K562 (cell line): ENCODE measurements at regions not wholly inside any gene's neighbourhood (a gene's known extent, or its start where the extent isn't known, plus 50 kb on each side); places are given as distances from the start of the nearest gene placed in this dataset.

Experiments
- ASH1L ChIP-seq: fragments of 450-650 bp; IDR thresholded peaks from 2 replicates; pipeline ENCODE4 v1.6.1; 2018; ENCODE audit warnings: borderline replicate concordance, mild to moderate bottlenecking, low read depth; ENCODE audit not compliant: partially characterized antibody
- CBFA2T3 ChIP-seq: fragments of 450-650 bp; IDR thresholded peaks from 2 replicates; pipeline ENCODE4 v1.6.1; 2017
- CBX3 ChIP-seq, 2 experiments: IDR thresholded peaks; 1 replicate in 1 of 2; 2 replicates in 1 of 2; pipeline ENCODE4 v1.6.1; 2012; ENCODE audit warnings: inconsistent platforms in 2 of 2, low read length in 2 of 2, borderline replicate concordance in 1 of 2, control low read depth in 1 of 2
- CTCFL ChIP-seq: IDR thresholded peaks from 2 replicates; pipeline ENCODE4 v1.6.1; 2011; ENCODE audit warnings: borderline replicate concordance, low read depth, mild to moderate bottlenecking, moderate library complexity, low read length; ENCODE audit not compliant: insufficient read depth, poor library complexity, severe bottlenecking
- KLF13 ChIP-seq: fragments of 450-650 bp; IDR thresholded peaks from 2 replicates; pipeline ENCODE4 v1.6.1; 2016; ENCODE audit warnings: missing genetic modification characterization, low read depth, mild to moderate bottlenecking, missing compliant biosample characterization, moderate library complexity, borderline replicate concordance
- MITF ChIP-seq: IDR thresholded peaks from 2 replicates; pipeline ENCODE4 v1.6.1; 2014; ENCODE audit warnings: antibody characterized with exemption
- NCOR1 ChIP-seq: fragments of 450-650 bp; IDR thresholded peaks from 2 replicates; pipeline ENCODE4 v1.6.1; 2016; ENCODE audit warnings: mild to moderate bottlenecking, moderate library complexity
- SFPQ ChIP-seq: fragments of 200-400 bp; formaldehyde crosslinking; IDR thresholded peaks from 2 replicates; pipeline ENCODE4 v1.6.1; 2017; ENCODE audit warnings: mild to moderate bottlenecking, low read depth, low read length, moderate library complexity
- SIN3B ChIP-seq: fragments of 450-650 bp; IDR thresholded peaks from 2 replicates; pipeline ENCODE4 v1.6.1; 2017; ENCODE audit warnings: low read depth, mild to moderate bottlenecking, moderate library complexity
- SREBF1 ChIP-seq: fragments of 150-350 bp; IDR thresholded peaks from 2 replicates; pipeline ENCODE4 v1.6.1; 2014; ENCODE audit warnings: antibody characterized with exemption, low read depth, low read length, borderline replicate concordance
- TEAD4 ChIP-seq, 2 experiments: sonication (generic) in 1 of 2; formaldehyde crosslinking in 1 of 2; IDR thresholded peaks; 2 replicates each; pipeline versions ENCODE4 v1.6.1 to v1.8.0; 2012 to 2022; ENCODE audit warnings: borderline replicate concordance in 1 of 2, inconsistent platforms in 1 of 2, low read length in 1 of 2, mild to moderate bottlenecking in 1 of 2, missing genetic modification reagents in 1 of 2
- THAP7 ChIP-seq: fragments of 250-450 bp; sonication (Bioruptor Pico); IDR thresholded peaks from 2 replicates; pipeline ENCODE4 v1.5.0; 2021
- THRB ChIP-seq: fragments of 450-650 bp; formaldehyde crosslinking; conservative IDR thresholded peaks from 2 replicates; pipeline ENCODE4 v1.4.0; 2022; ENCODE audit warnings: mild to moderate bottlenecking, missing genetic modification characterization
- USF1 ChIP-seq: sonication (generic); formaldehyde crosslinking; IDR thresholded peaks from 2 replicates; pipeline ENCODE4 v1.9.0; 2022; ENCODE audit warnings: mild to moderate bottlenecking, missing genetic modification reagents
- ZBTB33 ChIP-seq: sonication (generic); formaldehyde crosslinking; IDR thresholded peaks from 2 replicates; pipeline ENCODE4 v1.8.1; 2023; ENCODE audit warnings: mild to moderate bottlenecking, missing genetic modification reagents
- ZNF23 ChIP-seq: fragments of 250-450 bp; sonication (Bioruptor Pico); IDR thresholded peaks from 2 replicates; pipeline ENCODE4 v1.4.0; 2020; ENCODE audit warnings: mild to moderate bottlenecking
- ZNF766 ChIP-seq: fragments of 200-800 bp; sonication (Bioruptor generic); conservative IDR thresholded peaks from 2 replicates; pipeline ENCODE4 v1.6.1; 2016; ENCODE audit warnings: missing genetic modification characterization, missing compliant biosample characterization

- TF ChIP-seq MITF (no peak), SFPQ (no peak), ZNF766 (CRISPR knock-in tag) (peak; percentile 71), THRB (CRISPR knock-in tag) (no peak), SIN3B (no peak), USF1 (no peak), CBX3 (IDR thresholded peaks at IDR 0.05; ENCODE audit: borderline replicate concordance in 1 of 2, low read length in 2 of 2) (no peak), SREBF1 (no peak), KLF13 (tag) (no peak), ZNF23 (no peak), NCOR1 (0 out of 2 replicates have a peak, but pooled peaks have one; percentile 25), THAP7 (CRISPR knock-in tag) (no peak), ASH1L (no peak), TEAD4 (IDR thresholded peaks at IDR 0.05; ENCODE audit: low read length) (peak; percentile 82), TEAD4 (CRISPR knock-in tag; IDR thresholded peaks at IDR 0.05; ENCODE audit: borderline replicate concordance) (no peak), CBFA2T3 (peak; percentile 56; the same call in 1 of the 2 replicates), CTCFL (no peak), ZBTB33 (CRISPR knock-in tag) (no peak)
These were observed 217.7 kb upstream of the DCN start (continued) for GRCh38 chr12:91400271-91400670.
